HG03521 (cell line): ENCODE measurements at regions not wholly inside any gene's neighbourhood (a gene's known extent, or its start where the extent isn't known, plus 50 kb on each side); places are given as distances from the start of the nearest gene placed in this dataset.

Experiments
- ATAC-seq: cut with Tn5 transposase; IDR thresholded peaks from one replicate; pipeline ENCODE4 v1.9.1; 2021; ENCODE audit warnings: mild to moderate bottlenecking, moderate library complexity; ENCODE audit not compliant: unreplicated experiment

DNA sequence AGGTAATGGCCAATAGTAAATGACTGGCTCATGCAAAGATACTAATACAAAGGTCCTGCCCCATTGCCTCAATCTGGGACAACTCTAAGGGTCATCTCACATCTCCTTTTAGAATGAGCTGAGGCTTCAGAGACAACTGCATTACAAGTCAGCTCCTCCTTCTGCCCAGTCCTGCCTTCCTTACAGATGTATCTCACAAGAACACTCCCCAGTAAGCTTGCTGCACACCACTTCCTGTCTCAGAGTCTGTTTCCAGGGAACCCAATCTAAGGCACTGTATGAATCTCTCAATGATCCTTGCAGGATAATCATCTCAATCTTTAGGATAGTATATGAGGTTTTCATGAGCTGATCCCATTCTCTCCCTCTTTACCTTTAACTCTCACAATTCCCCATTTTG is 57.8 kb upstream of the ZDHHC17 start:
- no peak for ATAC-seq

- ATAC-seq: no peak
Measured at GRCh38 chr12:76706761-76707160, 57.2 kb upstream of the ZDHHC17 start.

GRCh38 chr12:76707772-76708171 is 56.1 kb upstream of the ZDHHC17 start:
- no peak for ATAC-seq

GRCh38 chr12:76708296-76708695 is 55.6 kb upstream of the ZDHHC17 start:
- no peak for ATAC-seq

DNA sequence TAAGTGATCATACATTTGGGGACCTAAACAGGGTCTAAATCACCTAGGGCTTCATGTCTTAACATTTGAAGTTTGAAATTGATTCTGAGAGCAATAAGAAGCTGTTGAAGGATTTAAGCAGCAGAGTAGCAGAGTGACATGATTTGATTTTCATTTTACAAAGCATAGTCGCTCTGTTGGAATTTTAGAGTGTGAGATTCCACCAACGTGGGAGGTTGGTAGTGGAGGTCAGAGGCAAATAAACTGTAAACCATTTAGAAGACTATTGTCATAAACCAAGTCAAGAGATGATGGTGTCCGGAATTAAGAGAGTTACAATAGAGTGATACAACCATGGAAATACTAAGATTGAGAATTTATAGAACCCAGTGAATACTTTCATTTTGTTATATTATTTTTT is 52.7 kb upstream of the ZDHHC17 start:
- no peak for ATAC-seq

- ATAC-seq: no peak
Measured at GRCh38 chr12:76713130-76713529, 50.8 kb upstream of the ZDHHC17 start.

DNA sequence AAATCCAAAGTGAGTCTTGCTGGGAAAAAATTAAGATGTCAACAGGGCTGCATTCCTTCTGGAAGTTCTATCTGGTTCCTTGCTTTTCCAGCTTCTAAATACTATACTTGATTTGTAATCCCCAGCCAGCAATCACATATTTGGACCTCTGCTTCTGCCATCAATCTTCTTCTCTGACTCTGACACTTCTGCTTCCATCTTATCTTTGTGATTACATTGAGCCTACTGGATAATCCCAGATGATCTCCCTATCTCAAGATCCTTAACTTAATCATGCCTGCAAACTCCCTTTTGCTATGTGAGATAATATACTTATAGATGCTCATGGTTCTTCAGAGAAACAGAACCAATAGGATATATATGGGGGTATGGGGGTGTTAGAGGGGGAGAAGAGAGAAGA is 49.9 kb upstream of the ZDHHC17 start:
- no peak for ATAC-seq
